HTR-8/SVneo (cell line): ENCODE measurements at regions not wholly inside any gene's neighbourhood (a gene's known extent, or its start where the extent isn't known, plus 50 kb on each side); places are given as distances from the start of the nearest gene placed in this dataset.
A peak's percentile ranks its signal among the peaks of the same experiment; 100 is the strongest.
"Not testable (repeated sequence)": the region's sequence is repeated elsewhere in the genome, so short reads cannot be mapped to it uniquely, and the experiment has no call there.

Experiments
- DNase-seq: peaks from one replicate; pipeline ENCODE4 v3.0.0; 2011; ENCODE audit warnings: low spot score, mixed read lengths; ENCODE audit not compliant: insufficient read length
- FAIRE-seq: peaks from 2 replicates; lab custom pipeline; 2011; peaks lifted over from hg19 to GRCh38; lab: Jason Lieb, UNC

GRCh38 chr21:15298306-15298705 lies 233.5 kb upstream of the NRIP1 start:
- no peak for FAIRE-seq
- DNase-seq, result no peak

GRCh38 chr21:15298755-15299154 lies 234.0 kb upstream of the NRIP1 start:
- not testable (repeated sequence) for FAIRE-seq, DNase-seq

- FAIRE-seq, result no peak
- no peak for DNase-seq
Observed at GRCh38 chr21:15300131-15300530, 235.3 kb upstream of the NRIP1 start.

GRCh38 chr21:15301014-15301413 lies 236.2 kb upstream of the NRIP1 start:
- no peak for DNase-seq
- FAIRE-seq, result no peak

- DNase-seq (no peak), FAIRE-seq (no peak)
Observed at GRCh38 chr21:15301736-15302135, 236.9 kb upstream of the NRIP1 start.

- DNase-seq (no peak), FAIRE-seq (no peak)
Observed at GRCh38 chr21:15306271-15306670, 241.5 kb upstream of the NRIP1 start.

- DNase-seq (no peak), FAIRE-seq (no peak)
Observed at GRCh38 chr21:15308333-15308732, 243.5 kb upstream of the NRIP1 start.

GRCh38 chr21:15309022-15309590 lies 244.3 kb upstream of the NRIP1 start:
- no peak for DNase-seq

GRCh38 chr21:15309721-15310120 lies 244.9 kb upstream of the NRIP1 start:
- no peak for DNase-seq
- FAIRE-seq, result no peak

More at GRCh38 chr21:15309022-15309590, 244.3 kb upstream of the NRIP1 start:
- no peak for FAIRE-seq

GRCh38 chr21:15311510-15311909 lies 246.7 kb upstream of the NRIP1 start:
- no peak for FAIRE-seq

GRCh38 chr21:15317034-15317433 lies 252.2 kb upstream of the NRIP1 start:
- FAIRE-seq, DNase-seq: not testable (repeated sequence)

More at GRCh38 chr21:15311510-15311909, 246.7 kb upstream of the NRIP1 start:
- DNase-seq, result no peak

GRCh38 chr21:15319727-15320126 lies 254.9 kb upstream of the NRIP1 start:
- FAIRE-seq (no peak), DNase-seq (no peak)

- FAIRE-seq, result no peak
- no peak for DNase-seq
Observed at GRCh38 chr21:15324542-15324941, 259.7 kb upstream of the NRIP1 start.

- no peak for FAIRE-seq
- DNase-seq, result no peak
Observed at GRCh38 chr21:15326032-15326867, 261.4 kb upstream of the NRIP1 start.

- no peak for DNase-seq
- FAIRE-seq, result peak; percentile 4
Observed at GRCh38 chr21:15327637-15328265, 263.0 kb upstream of the NRIP1 start.

- DNase-seq (no peak), FAIRE-seq (no peak)
Observed at GRCh38 chr21:15329191-15329590, 264.4 kb upstream of the NRIP1 start.

GRCh38 chr21:15330872-15331271 lies 266.1 kb upstream of the NRIP1 start:
- FAIRE-seq (no peak), DNase-seq (no peak)

- DNase-seq (no peak), FAIRE-seq (no peak)
Observed at GRCh38 chr21:15332572-15332971, 267.8 kb upstream of the NRIP1 start.

GRCh38 chr21:15333136-15333710 lies 268.4 kb upstream of the NRIP1 start:
- FAIRE-seq, result no peak
- no peak for DNase-seq

- DNase-seq, result no peak
- FAIRE-seq, result no peak
Observed at GRCh38 chr21:15333951-15334350, 269.2 kb upstream of the NRIP1 start.

- no peak for FAIRE-seq
- no peak for DNase-seq
Observed at GRCh38 chr21:15343066-15343465, 278.3 kb upstream of the NRIP1 start.
